HG02981 (cell line): ENCODE measurements at regions not wholly inside any gene's neighbourhood (a gene's known extent, or its start where the extent isn't known, plus 50 kb on each side); places are given as distances from the start of the nearest gene placed in this dataset.

Source experiments
- ATAC-seq: cut with Tn5 transposase; IDR thresholded peaks from one replicate; pipeline ENCODE4 v1.9.1; 2021; ENCODE audit warnings: mild to moderate bottlenecking, moderate library complexity; ENCODE audit not compliant: unreplicated experiment

DNA sequence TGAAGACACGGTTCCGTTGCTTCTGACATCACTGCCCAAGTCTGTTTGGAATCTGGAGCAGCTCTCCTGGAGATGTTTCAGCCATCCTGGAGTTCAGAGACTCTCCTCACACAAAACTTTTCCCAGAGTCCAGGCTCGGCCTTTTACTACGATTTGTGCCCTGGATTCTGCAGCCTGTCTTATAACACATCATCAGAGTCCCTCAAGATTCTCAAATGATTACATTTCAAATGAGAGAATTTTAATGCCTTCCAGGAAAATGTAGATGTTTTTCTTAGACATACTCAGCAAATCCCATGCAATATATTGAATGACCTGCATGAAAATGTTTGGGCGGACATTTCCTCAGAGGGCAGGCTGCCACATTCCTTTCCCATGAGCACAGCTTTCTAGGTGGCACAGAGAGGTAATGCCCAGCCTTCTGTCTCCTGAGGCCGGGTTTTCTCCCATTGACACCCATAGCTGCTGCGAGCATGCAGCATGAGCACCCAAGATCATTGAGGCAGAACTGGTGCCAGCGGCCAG, 129.1 kb downstream of the SNX19 start:
- ATAC-seq: no peak

GRCh38 chr11:130787973-130788570, 128.2 kb downstream of the SNX19 start:
- ATAC-seq: no peak

- ATAC-seq: no peak
These were observed 127.1 kb downstream of the SNX19 start for GRCh38 chr11:130789056-130789640.

DNA sequence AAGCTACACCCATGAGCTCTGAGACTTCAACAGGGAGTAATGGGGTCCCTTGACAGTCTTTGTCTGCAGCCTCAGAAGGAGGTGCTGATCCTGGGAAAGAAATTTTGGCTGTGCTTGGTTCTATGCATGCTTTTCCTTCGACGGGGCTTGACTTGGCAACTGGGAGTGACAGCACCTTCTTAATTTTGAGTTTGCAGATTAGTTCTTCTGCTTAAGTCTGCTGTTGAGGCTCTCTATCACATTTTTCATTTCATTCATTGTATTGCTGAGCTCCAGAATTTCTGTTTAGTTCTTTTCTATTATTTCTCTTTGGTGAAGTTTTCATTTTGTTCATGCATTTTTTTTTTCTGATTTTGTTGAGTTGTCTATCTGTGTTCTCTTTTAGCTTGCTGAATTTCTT, 125.6 kb downstream of the SNX19 start:
- no peak for ATAC-seq

DNA sequence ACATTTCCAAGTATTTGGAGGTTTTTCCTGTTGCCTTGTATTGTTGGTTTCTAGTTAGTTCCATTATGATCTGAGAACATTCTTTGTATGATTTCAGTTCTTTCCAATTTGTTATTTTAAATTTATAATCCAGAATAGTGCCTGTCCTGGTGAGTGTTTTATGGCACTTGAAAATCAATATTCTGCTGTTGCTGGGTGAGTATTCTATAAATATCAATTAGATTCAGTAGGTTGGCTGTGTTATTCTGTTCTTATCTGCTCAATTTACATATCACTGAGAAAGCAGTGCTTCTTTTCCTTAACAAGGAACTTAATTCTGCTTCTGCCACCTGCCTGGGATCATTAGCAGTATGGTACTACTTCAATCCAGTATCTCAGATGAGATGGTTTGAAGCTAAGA, 123.5 kb downstream of the SNX19 start:
- ATAC-seq: no peak

- ATAC-seq: no peak
These were observed 119.5 kb downstream of the SNX19 start for GRCh38 chr11:130796828-130797227.

- ATAC-seq: no peak
These were observed 118.0 kb downstream of the SNX19 start for GRCh38 chr11:130798280-130798679.

GRCh38 chr11:130798801-130799200, 117.5 kb downstream of the SNX19 start:
- ATAC-seq: no peak

- no peak for ATAC-seq
These were observed 114.8 kb downstream of the SNX19 start for GRCh38 chr11:130801333-130802122.

- no peak for ATAC-seq
These were observed 113.7 kb downstream of the SNX19 start for GRCh38 chr11:130802567-130802966.

GRCh38 chr11:130804306-130805076, 111.8 kb downstream of the SNX19 start:
- no peak for ATAC-seq

DNA sequence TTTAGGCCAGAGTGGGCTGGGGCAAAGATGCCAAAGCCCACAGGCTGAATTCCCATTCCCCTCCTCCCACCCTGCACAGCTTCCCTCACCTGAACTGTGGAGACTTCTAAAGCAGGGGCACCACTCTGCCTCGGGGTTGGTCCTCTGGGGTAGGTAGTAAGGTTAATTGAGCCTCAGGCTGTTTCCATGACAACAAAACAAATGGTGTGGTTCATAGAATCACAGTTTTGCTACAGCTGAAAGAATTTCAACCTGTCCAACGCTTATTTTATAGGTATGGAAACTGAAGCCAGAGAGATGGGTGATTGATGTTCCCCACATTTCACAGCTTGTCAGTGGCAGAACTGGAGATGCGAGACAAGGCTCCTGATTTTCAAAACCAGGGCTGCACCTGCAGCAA, 109.5 kb downstream of the SNX19 start:
- ATAC-seq: no peak

GRCh38 chr11:130808541-130808940, 107.7 kb downstream of the SNX19 start:
- no peak for ATAC-seq

DNA sequence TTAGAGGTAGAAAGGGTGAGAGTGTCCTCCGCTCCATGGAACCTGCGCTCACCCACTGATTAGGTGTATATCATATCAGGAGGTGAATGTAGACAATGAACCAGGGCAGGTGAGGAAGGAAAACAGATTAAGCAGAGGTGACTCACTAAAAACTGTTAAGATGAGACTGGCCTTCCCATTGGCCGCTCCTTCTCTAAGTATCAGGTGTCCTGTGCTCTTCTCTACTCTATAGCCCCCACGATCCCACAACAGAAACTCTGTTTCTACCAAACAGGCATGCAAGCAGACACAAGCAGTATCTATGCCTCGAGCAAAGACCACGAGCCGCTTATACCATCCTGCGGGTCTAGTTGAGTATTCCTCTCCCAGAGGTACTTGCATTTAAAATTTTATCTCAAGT, 103.1 kb downstream of the SNX19 start:
- no peak for ATAC-seq

DNA sequence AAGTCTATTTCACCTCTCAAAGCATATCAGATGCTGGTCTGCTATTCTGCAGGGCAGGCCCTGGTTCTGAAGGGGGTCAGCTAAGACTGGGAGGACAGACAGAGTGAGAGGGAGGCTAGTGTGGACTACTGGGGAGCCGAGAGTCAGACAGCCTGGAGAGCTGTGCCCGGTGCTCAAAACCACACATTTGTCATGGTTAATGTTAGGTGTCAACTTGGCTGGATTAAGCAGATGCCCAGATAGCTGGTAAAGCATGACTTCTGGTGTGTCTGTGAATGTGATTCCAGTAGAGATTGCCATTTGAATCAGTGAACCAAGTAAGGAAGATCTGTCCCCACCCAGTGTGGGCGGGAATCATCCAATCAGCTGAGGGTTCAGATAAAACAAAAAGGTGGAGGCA, 102.6 kb downstream of the SNX19 start:
- no peak for ATAC-seq

DNA sequence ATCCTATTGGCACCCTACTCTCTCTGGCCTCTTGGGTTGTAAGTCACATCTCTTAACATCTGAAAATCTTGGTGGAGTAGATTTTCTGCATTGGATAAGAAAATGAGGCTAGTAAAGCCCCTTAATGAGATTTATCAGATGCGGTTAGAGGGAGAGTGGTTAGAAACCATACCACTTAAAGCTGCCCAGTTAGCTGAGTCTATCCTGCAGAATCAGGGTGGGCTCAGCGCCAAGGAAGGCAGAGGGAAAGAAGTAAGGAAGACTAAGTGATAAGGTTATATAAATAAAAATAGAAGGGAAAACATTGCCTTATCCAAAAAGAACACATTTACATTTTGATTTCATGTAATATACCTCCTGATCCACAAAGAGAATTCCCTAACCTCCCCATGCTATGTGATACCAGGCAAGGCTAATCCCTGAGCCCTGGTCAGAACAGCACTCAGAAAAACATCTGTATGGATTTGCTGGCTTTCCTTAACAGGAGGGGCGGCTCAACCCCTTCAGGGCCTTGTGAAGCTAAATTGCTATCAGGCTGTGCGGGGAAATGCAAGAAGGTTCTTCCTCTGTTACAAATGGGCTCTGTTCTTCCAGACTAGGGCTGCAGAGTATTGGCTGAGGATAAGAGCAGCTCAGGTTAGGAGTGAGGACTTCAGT, 101.7 kb downstream of the SNX19 start:
- no peak for ATAC-seq

GRCh38 chr11:130815097-130815802, 101.0 kb downstream of the SNX19 start:
- ATAC-seq: no peak

- no peak for ATAC-seq
These were observed 100.3 kb downstream of the SNX19 start for GRCh38 chr11:130815956-130816355.

DNA sequence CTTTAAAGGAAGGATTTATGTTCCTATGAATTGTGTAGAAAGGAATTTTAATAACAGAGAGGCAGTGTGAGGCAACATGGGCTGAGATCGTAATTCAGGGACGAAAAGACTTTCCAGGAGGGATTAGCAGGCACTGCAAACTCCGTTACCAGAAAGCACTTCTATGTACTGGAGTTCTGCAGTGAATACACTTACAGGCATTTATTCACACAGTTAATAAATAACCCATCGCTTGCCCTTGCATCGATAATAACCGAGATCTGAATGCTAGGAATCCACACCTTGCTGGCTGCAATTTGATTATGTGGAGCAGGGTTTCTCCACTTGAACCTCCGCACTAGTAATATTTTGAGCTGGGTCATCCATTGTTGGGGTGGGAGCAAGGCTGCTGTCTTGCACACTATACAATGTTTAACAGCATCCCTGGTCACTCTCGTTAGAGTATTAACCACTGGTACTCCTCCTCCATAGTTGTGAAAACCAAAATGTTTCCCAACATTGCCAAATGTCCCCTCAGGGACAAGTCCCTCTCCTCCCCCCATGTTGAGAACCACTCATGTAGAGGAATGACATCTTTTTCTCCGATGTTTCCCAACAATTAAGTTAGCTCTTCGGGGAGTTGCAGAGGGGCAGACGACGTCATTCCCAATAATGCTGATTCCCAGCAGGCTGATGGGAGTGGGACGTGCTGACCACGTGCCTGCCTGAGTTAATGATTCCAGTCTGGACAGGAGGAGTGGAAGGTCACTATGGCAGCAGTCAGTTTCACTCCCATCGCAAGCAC, 99.5 kb downstream of the SNX19 start:
- no peak for ATAC-seq
